H1 (cell line): ENCODE measurements at regions not wholly inside any gene's neighbourhood (a gene's known extent, or its start where the extent isn't known, plus 50 kb on each side); places are given as distances from the start of the nearest gene placed in this dataset.

Experiments used
- CTCF ChIA-PET: fragments of 300-600 bp; sonication (Branson Sonifier 250); formaldehyde crosslinking; loops from one replicate; lab custom pipeline; 2021; ENCODE audit not compliant: partially characterized antibody; lab: Charles Lee
- POLR2A ChIA-PET: fragments of 300-600 bp; sonication (Branson Sonifier 250); formaldehyde crosslinking; loops from one replicate; lab custom pipeline; 2021; ENCODE audit warnings: inconsistent platforms; ENCODE audit not compliant: partially characterized antibody; lab: Charles Lee
- DNase-seq, 2 experiments: peaks; one replicate each; pipeline versions ENCODE4 v3.0.0 to v3.0.0-alpha.2; 2010 to 2022; ENCODE audit warnings: low spot score in 2 of 2, low read depth in 1 of 2, mixed read lengths in 1 of 2
- FAIRE-seq: peaks from 2 replicates; lab custom pipeline; 2011; peaks lifted over from hg19 to GRCh38; lab: Jason Lieb, UNC
- H2AFZ ChIP-seq: 2 replicates; pipeline ENCODE4 v1.8.1; 2012; ENCODE audit warnings: low read length, inconsistent platforms
- H2AK5ac ChIP-seq: 2 replicates; pipeline ENCODE4 v1.6.1; 2013; ENCODE audit warnings: low read depth, low read length
- H2BK120ac ChIP-seq: replicated peaks from 2 replicates; pipeline ENCODE3; 2013; ENCODE audit warnings: low read depth, low read length, inconsistent platforms
- H2BK12ac ChIP-seq: 2 replicates; pipeline ENCODE4 v1.6.1; 2013; ENCODE audit warnings: low read depth, low read length
- H2BK15ac ChIP-seq: 2 replicates; pipeline ENCODE4 v1.6.1; 2013; ENCODE audit warnings: low read length
- H2BK20ac ChIP-seq: 2 replicates; pipeline ENCODE4 v1.6.1; 2013; ENCODE audit warnings: low read length
- H2BK5ac ChIP-seq: 2 replicates; pipeline ENCODE4 v1.6.1; 2013; ENCODE audit warnings: low read depth, low read length
- H3K14ac ChIP-seq: 2 replicates; pipeline ENCODE4 v1.6.1; 2013; ENCODE audit warnings: inconsistent platforms; ENCODE audit not compliant: insufficient read length
- H3K18ac ChIP-seq: 2 replicates; pipeline ENCODE4 v1.6.1; 2013; ENCODE audit warnings: low read length; ENCODE audit errors: extremely low read depth
- H3K23ac ChIP-seq: 2 replicates; pipeline ENCODE4 v1.6.1; 2013; ENCODE audit warnings: inconsistent platforms; ENCODE audit not compliant: insufficient read length
- H3K23me2 ChIP-seq: 2 replicates; pipeline ENCODE4 v1.6.1; 2013; ENCODE audit warnings: low read depth, low read length
- H3K27ac ChIP-seq: 2 replicates; pipeline ENCODE4 v1.6.1; 2011; ENCODE audit warnings: low read depth, low read length, inconsistent platforms
- H3K27me3 ChIP-seq, 4 experiments: replicated peaks in 1 of 4; 1 replicate in 1 of 4; 2 replicates in 3 of 4; pipeline versions ENCODE4 v1.6.1 to v1.8.1; 2011 to 2013; ENCODE audit warnings: low read length in 3 of 4, mild to moderate bottlenecking in 3 of 4, inconsistent platforms in 2 of 4, mixed read lengths in 2 of 4, moderate library complexity in 1 of 4; ENCODE audit not compliant: control insufficient read depth in 3 of 4, insufficient read depth in 3 of 4; ENCODE audit errors: extremely low read depth in 1 of 4
- H3K36me3 ChIP-seq, 4 experiments: 2 replicates each; pipeline versions ENCODE4 v1.6.1 to v1.8.1; 2011 to 2013; ENCODE audit warnings: mild to moderate bottlenecking in 4 of 4, low read length in 3 of 4, moderate library complexity in 2 of 4, control low read depth in 1 of 4, inconsistent platforms in 1 of 4; ENCODE audit not compliant: insufficient read depth in 4 of 4, control insufficient read depth in 2 of 4
- H3K4ac ChIP-seq: replicated peaks from 2 replicates; pipeline ENCODE3; 2013; ENCODE audit warnings: low read length, low read depth, mixed read lengths, inconsistent platforms; ENCODE audit not compliant: insufficient read length
- H3K4me1 ChIP-seq, 4 experiments: replicated peaks in 1 of 4; 1 replicate in 1 of 4; 2 replicates in 3 of 4; pipeline versions ENCODE4 v1.6.1 to v1.8.1; 2011 to 2013; ENCODE audit warnings: low read length in 3 of 4, inconsistent platforms in 2 of 4, mixed read lengths in 1 of 4; ENCODE audit not compliant: insufficient read depth in 4 of 4, control insufficient read depth in 3 of 4
- H3K4me2 ChIP-seq, 2 experiments: 2 replicates each; pipeline versions ENCODE4 v1.6.1 to v1.8.1; 2011 to 2013; ENCODE audit warnings: low read depth in 2 of 2, low read length in 2 of 2, control low read depth in 1 of 2, inconsistent platforms in 1 of 2, mild to moderate bottlenecking in 1 of 2; ENCODE audit not compliant: insufficient read depth in 1 of 2
- H3K4me3 ChIP-seq, 4 experiments: fragments of 200-600, 300-600 bp in 1 of 4; sonication (generic), shearing (Covaris generic), sonication (Bioruptor Twin) in 1 of 4; 2 replicates each; pipeline versions ENCODE4 v1.5.1 to v1.8.1; 2011 to 2016; ENCODE audit warnings: low read length in 4 of 4, low read depth in 3 of 4, control low read depth in 2 of 4, inconsistent platforms in 2 of 4, mild to moderate bottlenecking in 2 of 4, mixed read lengths in 1 of 4, moderate library complexity in 1 of 4; ENCODE audit not compliant: insufficient read depth in 2 of 4; ENCODE audit errors: extremely low read depth in 1 of 4
- H3K56ac ChIP-seq: replicated peaks from 2 replicates; pipeline ENCODE3; 2013; ENCODE audit warnings: low read depth, mild to moderate bottlenecking, mixed read lengths, low read length, inconsistent platforms; ENCODE audit not compliant: insufficient read length
- H3K79me1 ChIP-seq: 2 replicates; pipeline ENCODE4 v1.6.1; 2013; ENCODE audit warnings: low read depth, low read length, control low read depth
- H3K79me2 ChIP-seq, 2 experiments: 2 replicates each; pipeline versions ENCODE4 v1.6.1 to v1.8.1; 2012 to 2013; ENCODE audit warnings: low read length in 2 of 2, mild to moderate bottlenecking in 2 of 2, inconsistent platforms in 1 of 2; ENCODE audit not compliant: insufficient read depth in 2 of 2, control insufficient read depth in 1 of 2
- H3K9ac ChIP-seq, 4 experiments: replicated peaks in 1 of 4; 1 replicate in 1 of 4; 2 replicates in 3 of 4; pipeline versions ENCODE4 v1.6.1 to v1.8.1; 2011 to 2013; ENCODE audit warnings: low read depth in 3 of 4, low read length in 3 of 4, control low read depth in 2 of 4, mild to moderate bottlenecking in 2 of 4, moderate library complexity in 2 of 4, inconsistent platforms in 1 of 4; ENCODE audit errors: extremely low read depth in 1 of 4
- H3K9me3 ChIP-seq, 2 experiments: 2 replicates each; pipeline versions ENCODE4 v1.6.1 to v1.8.1; 2012 to 2013; ENCODE audit warnings: mild to moderate bottlenecking in 2 of 2, moderate library complexity in 2 of 2, control low read depth in 1 of 2, inconsistent platforms in 1 of 2, low read depth in 1 of 2, low read length in 1 of 2, mixed read lengths in 1 of 2; ENCODE audit not compliant: insufficient read depth in 2 of 2
- H4K20me1 ChIP-seq, 2 experiments: replicated peaks in 1 of 2; 2 replicates each; pipeline versions ENCODE3 to v1.8.1; 2011 to 2013; ENCODE audit warnings: inconsistent platforms in 2 of 2, low read length in 2 of 2, mild to moderate bottlenecking in 1 of 2; ENCODE audit not compliant: insufficient read depth in 2 of 2, control insufficient read depth in 1 of 2
- H4K5ac ChIP-seq: 2 replicates; pipeline ENCODE4 v1.6.1; 2013; ENCODE audit warnings: low read length, low read depth, mixed read lengths, inconsistent platforms; ENCODE audit not compliant: insufficient read length
- H4K8ac ChIP-seq: 2 replicates; pipeline ENCODE4 v1.8.0; 2013; ENCODE audit warnings: mild to moderate bottlenecking, moderate library complexity, low read length, inconsistent platforms; ENCODE audit not compliant: insufficient read depth; ENCODE audit errors: extremely low read depth
- H4K91ac ChIP-seq: replicated peaks from 2 replicates; pipeline ENCODE3; 2013; ENCODE audit warnings: low read length, mixed read lengths, inconsistent platforms; ENCODE audit not compliant: insufficient read length
- SIRT6 ChIP-seq: IDR thresholded peaks from one replicate; pipeline ENCODE4 v1.7.1; 2012; ENCODE audit warnings: low read length, inconsistent platforms
- WGBS, 2 experiments: shearing (Covaris generic) in 1 of 2; methylation state at CpG; one replicate each; pipeline versions ENCODE4 v1.1.6 to v1.1.7; 2013 to 2015; ENCODE audit warnings: low lambda C conversion rate in 2 of 2, mixed read lengths in 2 of 2, inconsistent platforms in 1 of 2, low coverage in 1 of 2, missing lambda C conversion rate in 1 of 2; ENCODE audit not compliant: insufficient replicate concordance in 2 of 2, insufficient coverage in 1 of 2, insufficient read length in 1 of 2; ENCODE audit errors: extremely low coverage in 1 of 2, missing lambda C conversion rate in 1 of 2; 5-methylcytosine and 5-hydroxymethylcytosine counted together

DNA sequence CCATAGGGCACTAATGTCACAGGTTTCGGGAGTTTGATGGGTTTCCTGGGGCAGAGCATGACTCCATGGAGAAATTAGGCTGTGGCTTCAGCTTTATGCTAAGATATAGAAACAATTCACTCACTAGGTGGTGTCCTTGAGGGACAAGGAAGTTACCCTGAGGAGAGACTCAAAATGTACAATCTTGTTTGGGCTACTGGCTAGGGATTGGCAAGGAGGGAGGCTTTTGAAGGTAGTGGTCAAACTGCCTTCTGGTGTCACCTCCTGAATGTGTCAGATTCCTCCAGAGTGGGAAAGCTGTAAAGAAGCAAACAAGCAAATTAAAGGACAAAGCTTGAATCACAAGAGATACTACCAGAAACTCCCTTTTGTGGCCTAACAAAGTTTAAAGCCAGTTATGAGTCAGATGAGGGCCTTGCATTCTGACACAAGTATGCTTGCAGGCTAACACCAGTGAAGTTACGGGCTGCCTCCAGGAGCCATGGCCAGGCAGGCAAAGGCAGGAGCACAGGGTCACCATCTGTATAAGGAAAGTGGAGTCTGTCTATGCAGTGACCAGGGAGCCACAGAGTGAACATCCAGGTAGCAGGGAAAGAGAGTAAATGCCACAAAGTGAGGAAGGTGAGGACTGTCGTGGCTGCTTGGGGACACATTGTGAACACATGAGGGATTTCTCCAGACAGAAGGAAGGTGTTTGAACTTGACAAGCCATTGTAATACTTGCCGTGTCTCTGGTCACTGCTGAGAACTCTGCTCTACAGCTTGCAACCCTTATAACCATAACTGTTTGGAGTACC is 107.7 kb upstream of the DTNBP1 start:
- Histone ChIP-seq H4K8ac (no peak overlapping the region), H3K9ac (no peak overlapping the region), H2BK15ac (0 out of 2 replicates have a peak overlapping the region, but pooled peaks have one; percentile 61), H2BK12ac (no peak overlapping the region), H3K23me2 (no peaks in the 10 kb centered on the region), H2BK120ac (no peak overlapping the region), H3K79me1 (no peaks in the 10 kb centered on the region), H3K9me3 (no peaks in the 10 kb centered on the region), H3K79me2 (no peaks in the 10 kb centered on the region), H2BK5ac (no peak overlapping the region), H2AFZ (no peak overlapping the region), H4K91ac (no peak overlapping the region), H3K14ac (no peak overlapping the region), H3K4ac (no peak overlapping the region), H3K4me2 (no peak overlapping the region), H3K4me1 (no peaks in the 10 kb centered on the region), H2AK5ac (no peak overlapping the region), H2BK20ac (no peak overlapping the region), H3K27ac (no peak overlapping the region), H4K5ac (no peak overlapping the region), H4K20me1 (no peaks in the 10 kb centered on the region), H3K36me3 (no peaks in the 10 kb centered on the region), H3K18ac (no peak overlapping the region), H3K27me3 (no peaks in the 10 kb centered on the region), H3K23ac (no peak overlapping the region), H3K56ac (no peak overlapping the region), H3K4me3 (no peak overlapping the region)
- no peak for TF ChIP-seq SIRT6
- WGBS, 2 experiments: 87% methylated on average over 4 of the region's 4 CpGs; no CpG with 5 or more reads in 1 of the 2 experiments
- POLR2A ChIA-PET: no interaction called here
- FAIRE-seq: no peak
- DNase-seq: no peak
- CTCF ChIA-PET: interaction anchor here (0.5 kb wide), 1 partner anchor 699 kb away, joined by 3 read pairs; no protein-coding TSS in a partner anchor
